Glomerular visceral epithelial cell (primary cell): ENCODE measurements at regions not wholly inside any gene's neighbourhood (a gene's known extent, or its start where the extent isn't known, plus 50 kb on each side); places are given as distances from the start of the nearest gene placed in this dataset.
"Not testable (repeated sequence)": the region's sequence is repeated elsewhere in the genome, so short reads cannot be mapped to it uniquely, and the experiment has no call there.

Source experiments
- DNase-seq: peaks from one replicate; pipeline ENCODE4 v3.0.0-alpha.2; 2016; ENCODE audit errors: extremely low spot score

DNA sequence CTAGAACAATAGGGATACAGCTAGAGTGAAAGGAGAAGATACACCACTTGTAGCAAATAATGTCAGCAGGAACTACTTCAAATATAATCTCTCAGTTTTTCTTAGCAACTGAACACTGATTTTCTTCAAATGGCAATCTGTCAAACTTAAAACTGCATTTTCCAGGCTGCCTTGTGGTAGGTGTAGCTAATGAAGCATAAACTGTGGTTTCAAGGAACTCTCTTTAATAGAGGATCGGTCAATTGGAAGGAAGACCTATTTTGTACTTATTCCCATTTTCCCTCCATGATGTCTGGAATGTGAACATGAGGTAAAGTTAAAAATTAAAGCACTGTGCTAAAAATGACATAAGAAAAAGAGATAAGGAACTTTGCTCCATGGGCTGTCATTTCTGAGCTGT, 1261.9 kb downstream of the PCDH17 start:
- no peak for DNase-seq

DNA sequence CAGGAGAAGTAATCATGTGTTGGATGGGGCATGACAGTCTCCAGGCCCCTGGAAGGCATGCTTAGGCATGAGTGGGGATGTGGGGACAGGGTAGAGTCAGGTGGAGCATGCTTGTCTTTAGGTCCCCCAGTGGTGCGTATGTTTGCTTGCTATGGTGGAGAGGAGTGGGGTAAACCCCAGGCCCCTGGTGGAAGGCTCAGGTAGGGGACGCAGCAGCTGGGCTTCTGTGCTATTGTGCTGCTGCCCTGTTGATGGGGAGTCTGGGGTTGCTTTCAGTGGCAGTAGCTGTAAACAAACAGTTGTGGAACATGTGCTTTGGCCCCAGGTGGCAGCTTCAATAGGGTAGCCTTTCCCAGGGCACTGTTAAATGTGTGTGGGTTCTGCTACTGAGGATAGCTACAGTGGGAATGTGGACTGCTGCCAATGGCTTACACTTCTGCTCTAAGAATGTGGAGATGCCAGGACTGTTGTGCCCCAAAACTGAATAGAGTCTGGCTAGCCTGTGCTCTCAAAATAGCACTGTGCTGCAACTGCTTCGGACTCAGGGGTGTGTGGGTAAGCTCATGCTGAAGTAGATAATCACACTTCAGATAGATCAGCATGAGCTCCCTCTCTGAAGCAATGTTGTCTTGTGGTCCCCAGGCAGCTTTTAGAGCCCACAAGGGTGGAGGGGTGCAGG, 1257.3 kb downstream of the DIAPH3 start:
- DNase-seq: no peak

GRCh38 chr13:58907347-58907746, 1256.4 kb downstream of the DIAPH3 start:
- DNase-seq: no peak

DNA sequence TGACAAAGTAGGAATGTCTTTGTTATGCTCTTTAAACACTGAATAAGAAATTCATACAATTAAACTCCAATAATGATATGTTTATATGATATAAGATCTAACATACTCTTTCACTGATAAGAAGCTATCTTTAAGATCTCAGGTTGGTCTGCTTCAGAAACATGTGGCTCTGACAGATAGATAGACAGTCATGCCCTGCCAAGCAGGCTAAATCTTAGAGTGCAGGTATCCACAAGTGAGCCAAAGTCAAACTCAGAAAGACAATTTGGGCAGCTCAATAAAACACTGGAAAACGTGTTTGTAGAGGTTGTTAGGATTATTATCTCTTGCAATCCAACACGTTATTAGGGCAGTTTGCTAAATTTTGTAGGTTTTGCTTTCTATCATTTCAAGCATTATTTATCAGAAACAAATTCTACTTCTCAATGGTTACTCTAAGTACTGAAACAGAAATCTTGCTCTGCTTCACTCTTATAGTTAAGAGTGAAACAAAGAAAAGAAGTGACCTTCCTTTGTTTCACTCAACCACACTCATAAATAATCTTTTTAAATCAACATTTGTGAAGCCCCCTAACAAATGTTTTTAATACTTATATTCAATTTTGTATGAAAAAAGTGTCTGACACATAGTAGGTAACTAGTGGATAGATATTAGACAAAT, 1255.6 kb downstream of the DIAPH3 start:
- no peak for DNase-seq

GRCh38 chr13:58919551-58919950, 1244.2 kb downstream of the DIAPH3 start:
- DNase-seq: no peak

DNA sequence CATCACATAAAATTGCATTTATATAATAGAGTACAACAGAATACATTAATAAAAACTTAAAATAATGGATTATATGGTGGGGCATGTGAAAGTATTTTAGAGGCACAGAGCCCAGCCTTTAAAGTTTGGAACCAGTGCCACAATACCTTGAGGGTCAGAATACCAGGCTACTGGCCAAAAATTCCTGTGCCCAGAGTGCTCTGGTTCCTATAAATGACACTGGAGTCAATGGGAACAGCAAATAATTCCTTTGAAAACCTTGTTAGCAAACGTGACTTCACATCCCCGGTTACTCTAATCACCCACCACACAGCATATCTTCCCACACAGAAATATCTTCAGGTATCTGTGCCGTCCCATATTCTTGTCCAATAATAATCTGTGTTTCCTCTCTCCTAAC, 1242.6 kb downstream of the DIAPH3 start:
- no peak for DNase-seq

GRCh38 chr13:58926858-58927257, 1236.9 kb downstream of the DIAPH3 start:
- DNase-seq: no peak

- no peak for DNase-seq
Observed at GRCh38 chr13:58933475-58933874, 1230.3 kb downstream of the DIAPH3 start.

DNA sequence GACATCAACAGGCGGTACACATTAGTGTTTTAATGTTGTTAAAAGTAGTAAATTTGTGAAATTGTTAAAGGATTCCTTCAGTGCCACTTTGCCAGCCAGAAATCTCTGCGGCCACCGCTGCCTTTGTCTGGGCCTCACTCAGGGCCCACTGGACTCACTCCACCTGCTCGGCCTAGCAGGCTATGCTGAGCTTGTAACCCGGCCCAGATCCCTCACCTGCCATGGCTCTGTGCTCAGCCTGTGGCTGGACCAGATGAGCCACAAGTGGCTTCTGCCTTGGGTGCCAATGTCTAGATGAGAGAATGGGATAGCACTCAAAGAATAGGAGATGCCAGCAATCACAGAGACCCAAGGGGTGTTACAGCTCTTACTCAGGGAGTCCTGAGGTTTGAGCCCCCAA, 1228.0 kb downstream of the DIAPH3 start:
- no peak for DNase-seq

DNA sequence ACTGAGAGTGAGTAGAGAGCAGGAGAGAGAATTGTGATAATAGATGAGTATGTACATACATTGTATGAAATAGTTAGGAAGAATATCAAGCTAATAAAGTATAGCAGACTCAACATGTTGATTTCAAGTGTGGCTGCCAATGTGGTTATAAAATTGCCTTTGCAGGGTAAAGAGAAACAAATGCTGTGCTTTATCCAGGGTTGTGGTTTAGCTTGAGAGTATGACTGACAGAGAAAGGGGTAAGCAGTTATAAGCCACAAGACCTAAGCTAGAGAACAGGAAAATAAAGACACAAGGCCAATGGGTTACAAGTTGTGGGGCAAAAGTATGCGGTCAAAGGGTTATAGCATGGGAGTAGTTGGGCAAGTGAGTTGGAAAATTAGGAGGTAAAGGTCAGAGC, 1217.5 kb downstream of the DIAPH3 start:
- DNase-seq: no peak

GRCh38 chr13:58949646-58950045, 1214.1 kb downstream of the DIAPH3 start:
- DNase-seq: no peak

DNA sequence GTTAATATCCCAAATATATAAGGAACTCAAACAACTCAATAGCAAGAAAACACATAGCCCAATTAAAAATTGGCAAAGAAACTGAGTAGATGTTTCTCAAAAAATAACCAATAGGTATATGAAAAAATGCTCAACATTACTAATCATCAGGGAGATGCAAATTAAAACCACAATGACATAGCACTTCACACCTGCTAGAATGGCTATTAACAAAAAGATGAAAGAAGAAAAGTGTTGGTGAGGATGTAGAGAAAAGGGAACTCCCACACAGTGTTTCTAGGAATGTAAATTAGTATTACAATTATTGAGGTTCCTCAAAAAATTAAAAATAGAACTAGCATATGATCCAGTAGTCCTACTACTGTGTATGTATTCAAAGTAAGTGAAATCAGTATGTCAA, 1212.8 kb downstream of the DIAPH3 start:
- no peak for DNase-seq

GRCh38 chr13:58953638-58954037, 1210.1 kb downstream of the DIAPH3 start:
- DNase-seq: no peak

GRCh38 chr13:58955546-58956385, 1208.0 kb downstream of the DIAPH3 start:
- DNase-seq: no peak

DNA sequence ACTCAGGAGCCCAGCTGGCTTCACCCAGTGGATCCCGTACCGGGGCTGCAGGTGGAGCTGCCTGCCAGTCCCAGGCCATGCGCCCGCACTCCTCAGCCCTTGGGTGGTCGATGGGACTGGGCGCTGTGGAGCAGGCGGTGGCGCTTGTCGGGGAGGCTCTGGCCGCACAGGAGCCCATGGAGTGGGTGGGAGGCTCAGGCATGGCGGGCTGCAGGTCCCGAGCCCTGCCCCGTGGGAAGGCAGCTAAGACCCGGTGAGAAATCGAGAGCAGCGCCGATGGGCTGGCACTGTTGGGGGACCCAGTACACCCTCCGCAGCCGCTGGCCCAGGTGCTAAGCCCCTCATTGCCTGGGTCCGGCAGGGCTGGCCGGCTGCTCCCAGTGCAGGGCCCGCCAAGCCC, 1205.6 kb downstream of the DIAPH3 start:
- DNase-seq: not testable (repeated sequence)

- DNase-seq: no peak
Observed at GRCh38 chr13:58960888-58961287, 1202.8 kb downstream of the DIAPH3 start.

GRCh38 chr13:58963321-58963720, 1200.4 kb downstream of the DIAPH3 start:
- DNase-seq: no peak

DNA sequence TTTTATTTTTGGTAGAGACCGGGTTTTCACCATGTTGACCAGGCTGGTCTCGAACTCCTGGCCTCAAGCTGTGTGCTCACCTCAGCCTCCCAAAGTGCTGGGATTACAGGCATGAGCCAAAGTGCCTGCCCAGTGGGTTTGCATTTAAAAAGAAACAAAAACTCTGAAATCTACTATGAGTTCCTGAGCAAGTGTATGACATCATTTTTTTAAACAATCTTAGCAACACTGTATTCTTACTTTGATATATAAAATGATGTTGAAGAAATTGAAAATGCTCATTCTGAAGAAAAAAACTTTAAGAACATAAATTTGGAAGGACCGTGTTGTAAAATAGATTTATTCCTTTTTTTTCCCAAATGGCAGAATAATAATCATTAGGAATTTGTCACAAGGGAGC, 1199.7 kb downstream of the DIAPH3 start:
- DNase-seq: no peak

- DNase-seq: no peak
Observed at GRCh38 chr13:58977085-58977484, 1186.6 kb downstream of the DIAPH3 start.

DNA sequence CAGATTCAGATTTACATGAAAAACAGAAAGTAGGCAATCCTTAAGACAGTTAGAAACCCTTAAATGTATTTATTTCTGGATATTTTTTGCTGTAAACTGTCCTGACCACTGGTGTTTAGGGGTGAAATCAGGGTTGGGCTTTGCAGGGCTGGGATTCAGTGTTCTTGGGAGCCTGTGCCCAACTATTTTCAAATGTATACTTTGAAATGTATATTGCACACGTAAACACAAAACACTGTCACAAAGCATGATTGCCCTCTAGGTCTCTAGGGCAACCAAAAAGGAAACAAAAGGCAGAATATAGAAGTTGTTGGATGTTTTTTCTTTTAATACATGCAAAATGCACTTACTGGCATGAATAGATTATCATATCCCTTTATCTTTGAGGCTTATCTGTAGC, 1185.4 kb downstream of the DIAPH3 start:
- DNase-seq: no peak

- no peak for DNase-seq
Observed at GRCh38 chr13:58979851-58980250, 1183.9 kb downstream of the DIAPH3 start.

GRCh38 chr13:58985845-58986244, 1177.9 kb downstream of the DIAPH3 start:
- DNase-seq: no peak

GRCh38 chr13:58989556-58989955, 1174.2 kb downstream of the DIAPH3 start:
- DNase-seq: no peak
